GM12875 (cell line): ENCODE measurements at regions not wholly inside any gene's neighbourhood (a gene's known extent, or its start where the extent isn't known, plus 50 kb on each side); places are given as distances from the start of the nearest gene placed in this dataset.

Experiments used
- H3K4me3 ChIP-seq: one replicate; pipeline ENCODE4 v1.5.1; 2011; ENCODE audit warnings: low read depth, low read length, control low read depth
- CTCF ChIP-seq: IDR thresholded peaks from 2 replicates; pipeline ENCODE4 v1.5.1; 2011; ENCODE audit warnings: low read depth, mild to moderate bottlenecking, control low read depth, inconsistent platforms, low read length, moderate library complexity, borderline replicate concordance; ENCODE audit not compliant: insufficient read depth

GRCh38 chr20:17838921-17839320 lies 129.7 kb downstream of the SNX5 start:
- H3K4me3 ChIP-seq, result no peak overlapping the region
- TF ChIP-seq CTCF, result no peak

- H3K4me3 ChIP-seq, result no peak overlapping the region
- no peak for TF ChIP-seq CTCF
These were observed 131.4 kb downstream of the SNX5 start for GRCh38 chr20:17837179-17837578.

GRCh38 chr20:17836303-17836861 lies 132.2 kb downstream of the SNX5 start:
- H3K4me3 ChIP-seq, result no peak overlapping the region
- TF ChIP-seq CTCF, result no peak

GRCh38 chr20:17835934-17836300 lies 132.7 kb downstream of the SNX5 start:
- no peak for TF ChIP-seq CTCF
- H3K4me3 ChIP-seq, result no peak overlapping the region

- H3K4me3 ChIP-seq, result no peak overlapping the region
- no peak for TF ChIP-seq CTCF
These were observed 133.2 kb downstream of the SNX5 start for GRCh38 chr20:17835240-17835933.

- TF ChIP-seq CTCF, result no peak
- H3K4me3 ChIP-seq, result no peak overlapping the region
These were observed 133.8 kb downstream of the SNX5 start for GRCh38 chr20:17834804-17835203.

GRCh38 chr20:17833036-17833674 lies 133.4 kb downstream of the BANF2 start:
- TF ChIP-seq CTCF, result no peak
- H3K4me3 ChIP-seq, result no peak overlapping the region
